SHP77 treated with DMSO at 0.1 percent for 48 hours (cell line): ENCODE measurements at regions not wholly inside any gene's neighbourhood (a gene's known extent, or its start where the extent isn't known, plus 50 kb on each side); places are given as distances from the start of the nearest gene placed in this dataset.
"Not testable (repeated sequence)": the region's sequence is repeated elsewhere in the genome, so short reads cannot be mapped to it uniquely, and the experiment has no call there.

Experiments used
- DNase-seq: peaks from one replicate; lab custom pipeline; 2025; lab: John Stamatoyannopoulos, UW

DNA sequence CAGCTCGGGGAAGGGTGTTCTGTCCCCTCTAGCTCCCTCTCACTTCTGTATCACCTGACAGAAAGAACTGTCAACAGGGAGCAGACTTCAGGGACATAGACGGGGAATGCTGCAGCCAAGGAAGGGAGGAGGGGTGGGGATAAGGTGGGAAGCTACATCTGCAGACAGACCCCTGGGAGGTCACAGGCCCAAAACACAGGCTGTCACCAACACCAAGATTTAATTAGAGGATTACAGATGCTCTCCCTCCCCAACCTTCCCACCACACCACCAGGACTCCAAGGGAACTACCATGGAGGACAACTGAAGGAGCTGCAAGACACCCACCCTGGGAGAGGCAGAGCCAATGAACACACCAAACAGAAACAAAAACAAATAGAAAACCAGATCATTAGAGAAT is 425.2 kb upstream of the VSTM2A start:
- no peak for DNase-seq

DNA sequence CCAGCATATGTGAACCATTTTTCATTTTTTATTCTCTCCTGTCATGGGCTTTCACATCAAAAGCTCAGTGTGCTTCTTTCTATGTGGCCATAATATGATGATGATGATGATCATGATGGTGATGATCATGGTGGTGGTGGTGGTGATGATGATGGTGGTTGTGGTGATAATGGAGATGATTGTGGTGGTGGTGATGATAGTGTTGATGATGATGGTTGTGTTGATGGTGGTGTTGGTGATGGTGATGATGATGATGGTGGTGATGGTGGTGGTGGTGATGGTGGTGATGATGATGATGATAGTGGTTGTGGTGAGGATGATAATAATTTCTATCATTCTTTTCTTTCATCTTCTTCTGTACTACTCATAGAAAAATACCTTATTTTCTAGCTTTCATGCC is 413.1 kb upstream of the VSTM2A start:
- DNase-seq = no peak

DNA sequence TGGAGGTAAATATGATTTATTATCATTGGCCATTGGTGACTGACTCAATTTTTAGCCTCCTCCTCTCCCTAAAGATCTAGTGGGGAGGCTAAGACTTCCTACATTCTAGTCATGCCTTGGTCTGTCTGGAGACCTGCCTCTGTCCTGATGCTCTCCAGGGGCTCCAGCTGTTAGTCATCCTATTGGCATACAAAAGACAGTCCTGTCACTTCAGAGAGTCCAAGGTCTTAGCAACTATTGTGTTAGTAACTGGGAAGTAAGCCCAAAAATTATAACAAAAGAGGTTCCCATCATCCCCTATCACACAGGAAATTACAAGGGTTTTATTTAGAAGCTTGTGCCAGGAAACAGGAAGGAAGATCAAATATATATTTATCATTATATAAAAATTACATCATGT is 400.6 kb upstream of the VSTM2A start:
- no peak for DNase-seq

DNA sequence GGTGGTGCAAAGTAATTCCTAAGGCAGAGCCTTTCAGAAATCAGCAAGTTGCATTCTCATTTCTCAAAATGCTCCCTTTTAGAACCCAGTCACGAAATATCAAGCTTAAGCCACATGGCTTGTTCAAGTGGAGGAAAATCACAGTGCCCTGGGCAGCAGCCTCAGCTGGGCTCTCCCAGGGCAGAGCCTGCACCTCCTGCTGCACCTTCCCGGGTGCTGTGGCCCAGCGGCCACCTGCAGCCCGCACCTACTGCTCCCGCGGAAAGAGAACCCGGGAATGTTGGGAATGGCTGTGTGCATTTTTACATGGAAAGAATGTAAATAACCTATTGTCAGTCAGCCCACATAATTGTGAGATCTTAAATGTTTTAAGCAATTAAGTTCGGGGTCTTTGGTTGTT is 396.5 kb upstream of the VSTM2A start:
- no peak for DNase-seq

DNA sequence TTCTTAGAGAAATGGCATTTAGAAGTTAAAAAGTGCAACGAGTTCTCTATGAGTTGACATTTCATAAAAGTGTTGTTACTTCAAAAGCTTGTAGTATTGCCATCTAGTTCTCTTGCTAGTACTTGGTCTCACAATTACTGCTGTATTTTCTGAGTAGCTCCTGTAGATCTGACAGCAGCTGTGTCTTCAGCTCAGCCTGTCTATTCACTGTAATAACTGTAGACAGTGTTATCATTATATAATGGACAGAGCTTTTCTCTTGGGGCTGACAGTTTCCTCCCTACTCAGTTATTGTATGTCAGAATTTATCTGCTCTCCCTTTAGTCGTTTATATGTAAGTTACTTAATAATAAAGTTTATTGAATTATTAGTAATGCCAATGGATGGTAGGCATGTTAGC is 388.7 kb upstream of the VSTM2A start:
- no peak for DNase-seq

DNA sequence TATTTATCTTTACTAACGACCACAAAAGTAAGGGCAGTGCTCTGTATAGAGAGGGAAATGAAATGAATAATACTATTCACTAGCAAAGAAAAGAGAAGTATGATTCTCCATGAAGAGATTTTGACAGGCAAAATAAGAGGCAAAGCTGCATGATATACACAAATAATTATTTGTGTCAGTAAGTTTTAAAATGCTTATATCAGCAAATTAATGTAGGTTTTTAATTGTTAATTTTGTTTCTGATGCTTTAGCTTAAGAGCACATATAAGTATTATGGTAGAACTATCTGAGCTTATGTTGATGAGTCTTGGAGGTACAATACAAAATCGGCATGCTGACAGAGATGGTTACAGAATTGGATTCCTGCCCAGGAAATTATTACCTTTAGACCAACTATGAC is 383.1 kb upstream of the VSTM2A start:
- DNase-seq = no peak

DNA sequence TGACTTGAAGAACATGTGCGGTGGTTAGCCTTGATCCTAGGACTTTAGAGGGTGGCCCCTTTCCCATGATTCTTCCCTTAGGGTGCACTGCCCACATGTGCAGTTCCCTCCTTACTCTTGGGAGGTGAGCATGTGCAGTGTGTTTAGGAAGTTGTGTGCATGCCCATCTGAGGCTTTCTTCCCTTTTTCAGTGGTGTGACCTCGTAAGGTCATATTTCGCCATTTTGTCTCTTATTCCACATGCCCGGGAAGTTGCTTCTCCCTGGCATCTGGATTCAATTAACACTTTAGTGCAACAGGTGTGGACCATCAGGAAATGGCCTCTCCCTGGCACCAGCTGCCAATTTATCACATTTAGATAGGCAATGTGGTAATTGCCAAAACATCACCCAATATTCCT is 380.6 kb upstream of the VSTM2A start:
- DNase-seq = no peak

DNA sequence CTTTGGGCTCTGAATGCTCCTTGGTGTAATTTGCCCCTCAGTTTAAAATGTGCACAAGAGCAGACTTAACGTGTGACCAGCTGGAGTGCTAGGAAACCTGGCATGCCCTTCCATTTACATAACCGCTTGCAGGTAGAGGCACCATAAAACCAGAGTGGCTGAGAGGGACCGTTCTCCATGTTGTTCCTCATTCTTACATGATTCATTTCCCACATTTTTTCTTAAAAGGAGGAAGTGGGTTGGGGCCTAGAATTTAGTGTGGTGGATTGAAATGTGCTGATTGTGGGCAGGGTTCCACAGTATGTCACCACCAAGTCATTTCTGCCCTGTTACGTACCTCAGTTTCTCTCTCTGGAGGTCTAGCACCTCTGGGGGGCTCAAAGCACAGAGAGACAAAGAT is 375.8 kb upstream of the VSTM2A start:
- DNase-seq = no peak

DNA sequence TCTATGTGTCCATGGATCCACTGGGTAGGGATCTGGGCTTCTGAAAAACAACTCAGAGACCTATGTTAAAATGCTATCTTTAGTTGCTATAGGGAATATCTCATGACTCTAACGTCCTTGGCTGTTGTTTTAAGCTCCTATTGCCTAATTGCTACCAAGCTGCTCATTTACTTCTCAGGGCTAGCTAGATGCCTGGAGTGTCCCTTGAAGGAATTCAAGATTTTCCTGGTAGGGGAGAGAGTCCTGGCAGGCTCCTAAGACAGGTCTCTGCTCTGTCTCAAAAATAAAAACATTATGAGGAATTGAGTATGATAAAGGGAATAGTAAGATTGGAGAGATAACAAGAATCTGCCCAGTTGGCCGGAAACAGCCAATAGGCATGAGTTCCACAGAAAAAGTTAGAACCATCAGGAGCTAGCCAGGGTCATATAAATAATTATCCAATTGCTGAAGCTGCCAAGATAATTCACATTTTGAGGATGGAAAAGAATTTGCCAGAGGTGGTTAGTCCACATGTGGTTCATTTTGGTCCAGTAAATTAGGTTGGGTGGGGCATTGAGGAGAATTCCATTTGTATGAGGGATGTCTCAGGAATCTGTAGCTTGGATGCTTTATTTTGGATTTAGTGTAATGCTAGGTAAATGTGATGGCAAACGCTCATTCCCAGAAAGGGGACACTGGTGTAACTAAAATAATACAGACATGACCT is 362.7 kb upstream of the VSTM2A start:
- DNase-seq = no peak

DNA sequence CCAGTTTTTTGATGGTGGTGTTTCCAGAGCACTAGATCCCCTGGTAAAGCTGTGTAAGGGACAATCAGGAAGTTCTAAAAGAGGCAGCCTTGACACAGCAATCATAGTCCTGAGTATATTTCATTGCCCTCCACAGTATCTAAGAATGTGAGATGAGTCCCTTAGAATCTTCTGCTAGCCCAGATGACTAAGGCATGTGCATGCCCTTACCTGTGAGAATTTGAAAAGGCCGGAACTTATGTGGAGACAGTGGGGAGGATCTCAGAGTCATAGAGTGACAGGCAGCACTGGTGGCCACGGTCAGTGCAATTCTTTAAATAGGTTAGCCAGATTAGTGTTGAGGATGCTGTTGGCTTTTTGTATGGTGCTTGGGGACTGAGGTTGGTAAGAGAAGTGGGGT is 361.4 kb upstream of the VSTM2A start:
- no peak for DNase-seq

DNA sequence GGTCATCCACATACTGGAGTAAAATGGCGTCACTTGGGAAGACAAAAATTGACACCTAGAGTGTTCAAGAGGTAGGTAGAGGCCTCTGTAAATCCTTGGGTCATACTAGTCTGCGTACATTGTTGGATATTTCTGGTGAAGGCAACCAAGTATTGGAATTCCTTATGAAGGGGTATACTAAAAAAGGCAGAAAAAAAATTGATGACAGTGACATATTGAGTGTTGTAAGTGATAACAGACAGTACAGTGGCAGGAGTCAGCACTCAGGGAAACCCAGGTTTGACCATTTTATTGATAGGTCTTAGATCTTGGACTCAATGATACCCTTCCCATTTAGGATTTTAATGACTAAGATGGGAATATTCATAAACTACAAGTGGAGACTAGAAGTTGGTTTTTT is 359.1 kb upstream of the VSTM2A start:
- no peak for DNase-seq

DNA sequence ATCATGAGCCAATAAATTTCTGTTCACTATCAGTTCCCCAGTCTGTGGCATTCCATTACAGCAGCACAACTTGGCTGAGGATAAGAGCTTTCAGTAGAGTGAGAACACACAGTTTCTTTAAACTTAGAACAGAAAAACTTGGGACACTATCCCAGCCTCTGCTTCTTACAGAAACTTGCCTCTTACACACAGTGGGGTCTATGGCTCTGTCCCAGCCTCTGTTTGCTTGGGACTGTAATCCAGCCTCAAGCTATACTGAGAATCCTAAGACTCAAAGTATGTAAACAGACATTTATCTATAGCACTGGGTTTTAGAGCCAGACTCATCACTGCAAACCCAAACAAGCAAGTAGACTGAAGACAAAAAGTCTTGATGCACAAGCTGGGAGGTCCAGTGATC is 355.8 kb upstream of the VSTM2A start:
- DNase-seq = no peak

DNA sequence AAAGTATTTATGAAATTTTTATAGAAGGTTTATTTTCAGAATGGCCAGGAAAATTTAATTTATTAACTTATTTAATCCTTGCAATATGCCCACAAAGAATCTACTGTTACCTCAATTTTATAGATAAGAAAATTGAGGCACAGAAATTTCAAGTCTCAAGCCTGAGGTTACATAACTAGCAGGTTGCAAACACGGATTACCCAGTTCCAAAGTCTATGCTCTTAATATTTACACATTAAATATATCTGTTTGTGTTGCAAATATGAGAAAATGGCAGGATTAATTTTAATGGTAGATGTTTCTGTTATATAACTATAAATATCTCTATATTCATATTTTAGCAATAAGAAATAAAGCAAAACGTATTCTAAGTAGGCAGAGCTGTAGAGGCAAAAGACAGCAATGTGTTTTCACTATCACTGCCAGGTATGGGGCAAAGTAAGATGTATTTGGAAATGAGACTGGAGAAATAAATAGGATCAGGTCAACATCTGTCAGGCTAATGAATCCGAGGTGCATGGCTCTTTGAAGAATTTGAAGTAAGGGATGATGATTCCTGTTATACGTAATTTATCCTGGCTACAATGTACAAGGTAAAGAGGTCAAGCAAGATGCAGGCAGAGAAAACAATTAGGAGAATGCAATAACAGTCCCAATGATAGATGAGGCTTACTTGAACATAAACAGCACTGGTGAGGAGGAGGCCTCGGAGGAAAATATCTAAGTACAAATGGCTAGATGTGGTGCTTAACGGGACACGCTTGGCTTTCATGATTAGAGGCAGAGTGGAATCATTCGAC is 354.1 kb upstream of the VSTM2A start:
- no peak for DNase-seq

DNA sequence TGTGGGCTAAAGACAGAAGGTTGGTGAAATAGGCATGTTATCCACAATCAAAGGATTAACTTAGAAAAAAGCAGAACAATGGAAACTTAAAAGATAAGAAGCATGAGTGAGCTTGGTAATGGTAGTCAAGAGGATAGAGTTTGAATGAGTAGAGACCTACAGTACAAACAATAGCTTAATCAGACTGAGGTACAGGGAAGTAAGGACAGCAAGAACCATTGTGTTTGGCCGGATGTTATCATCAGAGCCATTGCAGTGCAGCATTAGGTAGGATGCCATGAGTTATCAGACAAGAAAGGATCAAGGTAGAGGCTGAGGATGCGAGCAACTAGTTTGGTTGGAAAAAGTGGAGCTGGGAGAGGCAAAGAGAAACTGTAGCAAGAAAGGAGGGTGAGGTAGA is 353.3 kb upstream of the VSTM2A start:
- DNase-seq = no peak

DNA sequence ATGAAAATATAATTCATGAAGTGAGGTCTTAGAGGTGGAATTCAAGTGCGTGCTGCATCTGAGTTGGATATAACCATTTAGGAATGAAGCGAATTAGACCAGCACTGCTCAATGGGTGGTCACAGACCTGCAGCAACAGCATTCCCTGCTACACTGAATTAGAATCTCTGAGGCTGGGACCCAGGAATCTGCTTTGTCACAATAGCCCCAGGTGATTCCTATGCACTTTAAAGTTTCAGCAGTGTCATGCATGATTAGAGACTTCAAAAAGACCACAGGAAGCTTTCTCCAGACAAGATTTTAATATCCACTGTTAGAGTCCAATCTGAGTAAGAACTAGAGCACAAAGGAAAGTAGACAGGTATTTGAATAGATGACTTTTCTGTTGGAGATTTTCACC is 352.8 kb upstream of the VSTM2A start:
- no peak for DNase-seq

DNA sequence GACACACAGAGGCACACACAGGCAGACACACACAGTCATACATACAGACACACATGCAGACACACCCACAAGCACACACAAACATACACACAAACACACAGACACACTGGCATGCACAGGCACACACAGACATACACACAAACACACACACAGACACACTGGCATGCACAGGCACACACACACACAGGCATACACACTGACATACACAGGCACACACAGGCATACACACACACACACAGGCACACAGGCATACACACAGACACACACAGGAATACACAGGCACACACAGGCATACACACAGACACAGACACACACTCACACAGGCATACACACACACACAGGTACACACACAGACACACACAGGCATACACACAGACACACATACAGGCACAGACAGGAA is 340.7 kb upstream of the VSTM2A start:
- DNase-seq = no peak

DNA sequence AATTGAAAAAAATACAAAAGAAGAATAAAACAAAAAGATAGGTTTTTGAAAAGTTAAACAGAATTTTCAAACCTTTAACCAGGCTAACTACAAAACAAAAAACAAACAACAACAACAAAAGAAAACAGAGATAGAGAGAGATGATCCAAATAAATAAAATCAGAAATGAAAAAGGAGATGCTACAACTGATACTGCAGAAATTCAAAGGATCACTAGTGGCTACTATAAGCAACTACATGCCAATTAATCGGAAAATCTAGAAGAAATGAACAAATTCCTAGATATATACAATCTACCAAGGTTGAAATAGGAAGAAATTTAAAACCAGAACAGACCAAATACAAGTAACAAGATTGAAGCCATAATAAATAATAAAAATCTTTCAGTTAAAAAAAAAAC is 326.8 kb upstream of the VSTM2A start:
- no peak for DNase-seq

DNA sequence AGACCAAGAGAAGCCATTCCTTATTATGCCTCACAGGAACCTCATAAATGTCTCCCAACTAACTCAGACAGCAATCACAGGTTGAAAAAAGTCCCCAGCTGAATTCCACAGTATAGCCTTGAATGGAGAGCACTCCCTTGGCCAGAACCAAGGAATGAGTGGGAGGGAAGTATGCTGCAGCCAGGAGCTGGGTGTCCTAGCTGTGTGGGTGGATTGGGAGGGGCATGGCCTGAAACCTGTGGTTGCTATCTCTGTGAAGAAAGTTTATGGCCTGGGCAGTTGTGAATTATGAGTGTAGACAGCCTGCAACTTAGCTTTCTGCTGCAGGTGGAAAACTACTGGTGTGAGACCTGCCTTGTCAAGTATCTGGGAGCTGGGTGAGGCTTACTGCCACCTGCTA is 316.1 kb upstream of the VSTM2A start:
- DNase-seq = not testable (repeated sequence)

DNA sequence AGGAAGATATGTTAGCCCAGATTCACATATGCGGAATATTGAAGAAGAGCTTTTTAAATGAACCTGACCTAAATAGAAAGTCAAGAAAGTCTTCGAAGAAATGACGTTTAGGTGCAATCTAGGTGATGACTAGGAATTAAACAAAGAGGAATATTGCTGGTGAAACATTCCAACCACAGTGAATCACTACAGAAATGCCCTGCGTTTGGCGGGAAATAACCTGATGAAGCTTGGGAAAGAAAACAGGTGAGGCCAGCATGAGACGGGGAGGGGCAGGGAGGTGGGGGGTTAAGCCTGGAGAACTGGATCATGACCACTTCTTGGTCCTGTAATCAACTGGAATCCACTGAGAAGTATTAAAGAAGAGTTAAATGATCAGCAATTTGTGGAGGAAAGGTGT is 299.4 kb upstream of the VSTM2A start:
- no peak for DNase-seq

DNA sequence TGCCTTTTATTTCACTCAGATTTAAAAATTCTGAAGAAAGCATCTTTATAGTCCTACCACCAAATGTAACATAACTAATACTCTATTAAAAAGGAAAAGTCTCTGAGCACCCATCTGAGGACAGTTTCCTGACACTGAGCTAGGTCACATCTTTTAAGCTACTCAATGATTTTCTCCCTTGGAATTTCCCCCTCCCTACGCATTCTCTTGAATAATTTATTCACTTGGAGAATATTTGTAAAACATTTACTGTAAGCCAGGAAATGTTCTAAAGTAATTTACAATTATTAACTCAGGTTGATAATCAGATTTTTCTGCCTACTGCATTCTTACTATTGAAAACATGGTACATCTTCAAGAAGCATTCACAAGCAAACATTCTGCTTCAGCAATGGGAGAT is 297.2 kb upstream of the VSTM2A start:
- DNase-seq = no peak

DNA sequence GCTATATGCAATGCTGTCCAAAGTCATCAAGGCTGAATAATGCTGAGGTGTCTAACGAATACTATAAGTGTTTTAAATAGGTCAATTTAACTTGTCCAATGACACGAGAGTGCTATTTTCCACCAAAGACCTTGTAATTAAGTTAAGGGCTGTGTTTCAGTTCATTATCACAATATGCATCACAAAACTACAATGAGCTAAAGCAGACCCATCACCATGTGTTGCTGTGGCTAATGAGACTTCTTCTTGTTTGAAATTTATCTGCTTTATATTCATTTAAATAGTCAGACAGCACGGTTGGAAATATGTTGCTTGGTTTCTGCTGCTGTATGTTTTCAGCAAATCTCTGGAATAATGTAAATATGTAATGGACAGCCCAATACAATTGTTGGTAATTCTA is 292.5 kb upstream of the VSTM2A start:
- no peak for DNase-seq

DNA sequence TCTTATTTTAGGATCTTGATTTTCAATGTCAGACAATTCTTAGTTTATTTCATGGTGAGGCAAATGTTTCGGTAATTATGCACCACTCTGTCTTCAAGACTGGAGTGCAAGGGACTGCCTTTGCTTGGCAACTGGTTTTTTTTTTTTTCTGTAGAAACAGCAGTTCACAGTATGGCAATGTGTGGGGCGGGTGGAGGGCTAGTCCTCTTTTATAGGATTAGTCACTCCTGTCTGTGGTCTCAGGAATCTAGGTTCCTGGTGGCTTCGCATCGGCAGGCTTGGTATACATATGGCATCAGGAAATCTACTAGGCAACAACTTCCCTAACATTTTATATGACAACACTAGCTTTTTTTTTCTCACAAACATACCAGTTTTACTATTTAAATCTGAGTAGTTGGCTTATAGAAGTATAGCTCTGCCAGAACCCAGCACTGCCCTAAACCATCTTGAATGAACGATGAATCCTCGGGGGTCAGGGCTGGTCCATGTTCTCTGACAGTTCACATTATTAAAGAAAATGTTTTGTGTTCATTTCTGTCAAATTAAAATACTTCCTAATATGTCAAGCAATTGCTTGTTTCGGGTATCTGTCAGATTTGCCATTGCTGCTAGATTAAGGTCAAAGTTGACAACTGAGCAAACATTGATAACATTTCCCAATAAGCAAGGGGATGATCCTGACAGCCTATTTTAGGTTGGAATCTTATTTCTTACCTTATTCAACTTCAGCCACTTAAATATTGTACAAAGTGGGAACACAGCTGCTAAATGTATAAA is 289.7 kb upstream of the VSTM2A start:
- DNase-seq = no peak

DNA sequence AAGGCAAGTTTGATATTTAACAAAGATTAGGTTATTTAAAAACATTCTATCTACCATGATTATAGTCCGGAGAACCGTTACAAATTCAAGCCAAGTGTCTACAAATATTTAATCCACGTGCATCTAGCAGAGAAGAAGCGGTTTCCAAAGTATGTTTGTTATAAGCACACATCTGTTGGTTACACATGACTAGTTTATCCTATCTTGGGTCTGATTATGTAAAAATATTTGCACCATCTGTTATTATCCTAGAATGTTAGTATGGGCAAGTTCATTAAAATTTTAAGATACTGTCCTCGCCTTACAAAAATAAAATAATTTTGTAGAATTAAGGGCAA is 289.2 kb upstream of the VSTM2A start:
- DNase-seq = no peak
